Testis (tissue), 2 donors: ENCODE measurements at regions not wholly inside any gene's neighbourhood (a gene's known extent, or its start where the extent isn't known, plus 50 kb on each side); places are given as distances from the start of the nearest gene placed in this dataset.

ENCODE experiments used
- DNase-seq: peaks from one replicate; pipeline ENCODE4 v3.0.0-alpha.2; 2019
- H3K27ac ChIP-seq, 2 donors: fragments of 200-600 bp; sonication (generic); one replicate each; pipeline ENCODE4 v1.5.1; 2019
- H3K27me3 ChIP-seq: fragments of 200-600 bp; sonication (generic); one replicate; pipeline ENCODE4 v1.5.1; 2019
- H3K36me3 ChIP-seq: fragments of 200-600 bp; sonication (generic); one replicate; pipeline ENCODE4 v1.5.1; 2017; ENCODE audit warnings: low read depth; ENCODE audit errors: missing control alignments
- H3K4me1 ChIP-seq: fragments of 200-600 bp; sonication (generic); one replicate; pipeline ENCODE4 v1.5.1; 2019
- H3K4me3 ChIP-seq, 2 donors: fragments of 200-600 bp; sonication (generic); one replicate each; pipeline ENCODE4 v1.5.1; 2017 to 2019
- H3K9me3 ChIP-seq: fragments of 200-600 bp; sonication (generic); one replicate; pipeline ENCODE4 v1.5.1; 2017
- POLR2A ChIP-seq: fragments of 450-650 bp; IDR thresholded peaks from one replicate; pipeline ENCODE4 v1.6.1; 2017; ENCODE audit warnings: antibody characterized with exemption, mild to moderate bottlenecking, moderate library complexity
- WGBS, 2 donors: methylation state at CpG; one replicate each; pipeline ENCODE4 v1.1.5; 2018; 5-methylcytosine and 5-hydroxymethylcytosine counted together
- intact Hi-C: fragments of 100-400 bp; cut with DNase I; formaldehyde crosslinking; loops from one replicate; pipeline ENCODE4 v1.15.1; 2023; ENCODE audit warnings: low total_unique reads
- TF ChIP-seq, protein P1 (sequence below), 3 experiments: fragments of 450-650 bp in 2 of 3; fragments of 200-600 bp in 1 of 3; sonication (generic) in 1 of 3; IDR thresholded peaks; one replicate each; pipeline ENCODE4 v1.5.1; 2016 to 2019; ENCODE audit warnings: antibody characterized with exemption in 3 of 3, mild to moderate bottlenecking in 2 of 3, moderate library complexity in 1 of 3

DNA sequence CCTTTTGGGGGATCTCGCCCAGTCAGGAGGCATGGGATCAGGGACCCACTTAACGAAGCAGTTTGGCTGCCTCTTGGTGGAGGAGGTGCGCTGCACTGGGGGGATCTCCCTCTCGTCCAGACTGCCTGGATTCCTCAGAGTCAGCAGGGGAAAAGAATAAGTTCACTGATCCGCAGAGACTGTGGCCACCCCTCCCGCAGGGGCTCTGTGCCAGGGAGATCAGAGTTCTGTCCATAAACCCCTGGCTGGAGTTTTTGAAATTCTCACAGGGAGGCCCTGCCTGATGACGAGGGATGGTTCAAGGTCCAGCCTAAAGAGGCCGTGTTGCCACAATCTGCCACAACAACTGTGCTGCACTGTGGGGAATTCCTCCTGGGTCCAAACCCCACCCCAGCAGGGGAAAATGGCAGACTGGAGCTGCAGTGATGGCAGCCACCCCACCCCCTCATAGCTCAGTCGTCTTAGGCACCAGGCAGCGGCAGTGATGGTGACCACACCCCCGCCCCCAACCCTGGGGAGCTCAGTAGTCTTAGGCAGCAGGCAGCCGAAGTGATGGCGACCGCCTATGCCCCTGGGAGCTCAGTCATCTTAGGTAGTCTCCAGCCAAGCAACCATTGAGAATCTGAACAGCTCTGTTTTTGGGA, 273.8 kb upstream of the USP25 start:
- intact Hi-C loops: no loop called here
- H3K27me3 ChIP-seq: no peaks in the 10 kb centered on the region
- TF ChIP-seq, protein P1, sequence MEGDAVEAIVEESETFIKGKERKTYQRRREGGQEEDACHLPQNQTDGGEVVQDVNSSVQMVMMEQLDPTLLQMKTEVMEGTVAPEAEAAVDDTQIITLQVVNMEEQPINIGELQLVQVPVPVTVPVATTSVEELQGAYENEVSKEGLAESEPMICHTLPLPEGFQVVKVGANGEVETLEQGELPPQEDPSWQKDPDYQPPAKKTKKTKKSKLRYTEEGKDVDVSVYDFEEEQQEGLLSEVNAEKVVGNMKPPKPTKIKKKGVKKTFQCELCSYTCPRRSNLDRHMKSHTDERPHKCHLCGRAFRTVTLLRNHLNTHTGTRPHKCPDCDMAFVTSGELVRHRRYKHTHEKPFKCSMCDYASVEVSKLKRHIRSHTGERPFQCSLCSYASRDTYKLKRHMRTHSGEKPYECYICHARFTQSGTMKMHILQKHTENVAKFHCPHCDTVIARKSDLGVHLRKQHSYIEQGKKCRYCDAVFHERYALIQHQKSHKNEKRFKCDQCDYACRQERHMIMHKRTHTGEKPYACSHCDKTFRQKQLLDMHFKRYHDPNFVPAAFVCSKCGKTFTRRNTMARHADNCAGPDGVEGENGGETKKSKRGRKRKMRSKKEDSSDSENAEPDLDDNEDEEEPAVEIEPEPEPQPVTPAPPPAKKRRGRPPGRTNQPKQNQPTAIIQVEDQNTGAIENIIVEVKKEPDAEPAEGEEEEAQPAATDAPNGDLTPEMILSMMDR (IDR thresholded peaks at IDR 0.05): no peak
- TF ChIP-seq POLR2A: no peak
- H3K4me3 ChIP-seq: no peak overlapping the region
- H3K9me3 ChIP-seq: no peaks in the 10 kb centered on the region
- H3K27ac ChIP-seq: no peak overlapping the region
- H3K36me3 ChIP-seq: no peaks in the 10 kb centered on the region
- WGBS, 2 donors: 37 to 64% methylated on average over 9 to 14 of the region's 14 CpGs
- no peaks in the 10 kb centered on the region for H3K4me1 ChIP-seq
- DNase-seq: peak; percentile 27

DNA sequence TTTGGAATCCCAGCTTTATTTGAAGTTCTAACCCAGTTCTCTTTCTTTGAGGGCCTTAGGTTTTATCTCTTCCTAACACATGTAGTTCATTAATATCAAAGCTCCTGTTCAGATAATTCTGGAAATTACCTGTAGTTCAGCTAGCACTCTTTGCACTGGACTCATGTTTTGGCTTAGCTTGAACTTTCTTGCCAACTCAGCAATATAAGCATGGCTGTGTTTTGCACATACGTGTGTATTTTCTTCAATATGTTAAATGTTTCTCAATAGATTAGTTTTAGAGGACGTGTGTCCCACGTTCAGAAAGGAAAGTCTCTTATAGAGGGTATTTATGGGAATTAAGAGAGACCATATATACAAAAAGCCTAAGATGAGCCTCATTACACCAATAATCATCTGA, 271.8 kb upstream of the USP25 start:
- 90 to 92% methylated on average over 3 of the region's 3 CpGs for WGBS, 2 donors

DNA sequence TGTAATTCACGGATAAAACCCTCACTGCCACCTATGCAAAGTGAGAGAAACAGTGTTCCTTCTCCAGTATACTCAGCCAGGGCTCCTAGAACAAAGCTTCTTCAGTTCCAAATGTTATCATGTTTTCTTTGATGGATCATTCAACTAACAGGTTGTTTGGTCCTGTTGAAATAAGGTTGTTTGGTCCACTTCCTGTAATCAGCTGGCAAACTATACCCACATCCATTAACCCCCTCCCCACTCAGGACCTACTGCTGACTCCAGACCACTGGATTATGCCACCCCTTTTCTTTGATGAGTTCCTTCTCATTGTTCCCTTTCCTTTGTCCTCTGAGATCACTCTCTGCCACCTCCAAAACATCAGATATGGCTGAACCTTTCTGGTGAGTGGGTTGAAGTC, 267.7 kb upstream of the USP25 start:
- 54 to 58% methylated on average over 1 of the region's 1 CpG for WGBS, 2 donors
- intact Hi-C loops: no loop called here
- Histone ChIP-seq H3K9me3 (no peaks in the 10 kb centered on the region), H3K27me3 (no peaks in the 10 kb centered on the region), H3K36me3 (no peaks in the 10 kb centered on the region), H3K27ac (no peak overlapping the region), H3K4me3 (no peak overlapping the region), H3K4me1 (no peaks in the 10 kb centered on the region)
- no peak for DNase-seq
- TF ChIP-seq POLR2A: no peak
- TF ChIP-seq, protein P1 (IDR thresholded peaks at IDR 0.05): no peak

More for the DNA sequence above, 271.8 kb upstream of the USP25 start:
- Histone ChIP-seq H3K4me1 (no peaks in the 10 kb centered on the region), H3K4me3 (no peak overlapping the region), H3K27me3 (no peaks in the 10 kb centered on the region), H3K27ac (no peak overlapping the region), H3K9me3 (no peaks in the 10 kb centered on the region), H3K36me3 (no peaks in the 10 kb centered on the region)
- TF ChIP-seq POLR2A: no peak
- TF ChIP-seq, protein P1 (IDR thresholded peaks at IDR 0.05): no peak
- intact Hi-C loops: no loop called here
- no peak for DNase-seq

DNA sequence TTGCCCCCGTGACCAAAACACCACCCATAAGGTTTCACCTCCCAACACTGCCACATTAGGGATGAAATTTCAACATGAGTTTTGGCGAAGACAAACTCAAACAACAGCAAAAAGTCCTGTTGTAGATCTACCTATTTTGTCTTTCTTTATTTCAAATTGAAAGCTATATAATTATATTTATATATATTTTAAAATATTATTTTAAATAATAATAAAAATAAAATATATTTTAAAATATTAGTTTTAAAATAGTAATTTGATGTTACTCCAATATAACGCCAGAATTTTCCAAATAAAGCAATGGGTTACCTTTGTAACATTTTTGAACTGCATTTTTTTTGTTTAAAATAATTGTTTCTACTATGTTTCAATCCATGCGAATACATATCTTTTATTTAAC, 263.5 kb upstream of the USP25 start:
- Histone ChIP-seq H3K4me3 (no peak overlapping the region), H3K9me3 (no peaks in the 10 kb centered on the region), H3K27me3 (no peaks in the 10 kb centered on the region), H3K4me1 (no peaks in the 10 kb centered on the region), H3K27ac (no peak overlapping the region), H3K36me3 (no peaks in the 10 kb centered on the region)
- 86 to 87% methylated on average over 4 of the region's 4 CpGs for WGBS, 2 donors
- no peak for DNase-seq
- intact Hi-C loops: no loop called here
- TF ChIP-seq, protein P1 (IDR thresholded peaks at IDR 0.05): no peak
- TF ChIP-seq POLR2A: no peak

DNA sequence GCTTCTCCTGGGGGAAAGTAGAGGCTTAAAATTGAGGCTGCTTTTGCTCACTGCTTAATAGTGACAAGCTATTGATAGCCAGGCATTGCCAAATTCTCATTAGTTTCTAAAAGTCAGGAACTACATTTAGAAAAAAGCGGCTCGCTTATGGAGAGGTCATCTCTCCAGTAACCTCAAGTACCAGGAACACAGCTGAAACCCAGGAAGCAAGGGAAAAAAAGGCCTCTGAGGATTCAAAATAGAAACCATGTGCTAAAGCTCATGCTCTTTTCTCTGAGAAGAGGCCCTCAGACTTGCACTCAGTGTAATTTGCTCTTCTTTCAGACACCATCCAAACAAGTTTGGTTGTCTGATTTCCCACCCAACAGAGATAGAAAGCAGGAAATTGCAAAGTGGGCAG, 261.4 kb upstream of the USP25 start:
- no peaks in the 10 kb centered on the region for H3K9me3 ChIP-seq
- TF ChIP-seq, protein P1 (IDR thresholded peaks at IDR 0.05): no peak
- TF ChIP-seq POLR2A: no peak
- no peaks in the 10 kb centered on the region for H3K4me1 ChIP-seq
- H3K27ac ChIP-seq: no peak overlapping the region
- H3K36me3 ChIP-seq: no peaks in the 10 kb centered on the region
- WGBS, 2 donors: 40 to 65% methylated on average over 2 of the region's 2 CpGs
- no peak overlapping the region for H3K4me3 ChIP-seq
- peak; percentile 30 for DNase-seq
- intact Hi-C loops: no loop called here
- no peaks in the 10 kb centered on the region for H3K27me3 ChIP-seq
